ENCODE measurements at regions not wholly inside any gene's neighbourhood (a gene's known extent, or its start where the extent isn't known, plus 50 kb on each side); places are given as distances from the start of the nearest gene placed in this dataset.

DNA sequence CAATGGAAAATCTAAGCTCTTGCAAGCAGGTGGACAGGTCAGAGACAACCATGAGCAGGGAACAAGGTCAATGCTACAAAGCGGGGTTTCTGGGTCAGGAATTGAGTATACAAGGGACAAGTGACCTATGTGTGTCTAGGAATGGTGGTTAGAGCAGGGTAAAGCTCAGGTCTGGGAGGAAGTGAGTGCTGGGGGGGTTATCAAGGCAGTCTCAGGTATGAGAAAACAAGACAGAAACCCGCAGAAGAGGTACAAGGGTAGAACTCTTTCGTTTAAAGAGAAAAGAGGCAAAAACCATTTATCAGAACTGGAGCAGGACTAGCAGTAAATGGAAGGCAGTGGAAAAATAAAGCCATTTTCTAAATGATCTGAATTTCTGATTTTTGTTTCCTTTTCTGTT is 298.4 kb downstream of the ALDH8A1 start:
- TF ChIP-seq, protein P1, sequence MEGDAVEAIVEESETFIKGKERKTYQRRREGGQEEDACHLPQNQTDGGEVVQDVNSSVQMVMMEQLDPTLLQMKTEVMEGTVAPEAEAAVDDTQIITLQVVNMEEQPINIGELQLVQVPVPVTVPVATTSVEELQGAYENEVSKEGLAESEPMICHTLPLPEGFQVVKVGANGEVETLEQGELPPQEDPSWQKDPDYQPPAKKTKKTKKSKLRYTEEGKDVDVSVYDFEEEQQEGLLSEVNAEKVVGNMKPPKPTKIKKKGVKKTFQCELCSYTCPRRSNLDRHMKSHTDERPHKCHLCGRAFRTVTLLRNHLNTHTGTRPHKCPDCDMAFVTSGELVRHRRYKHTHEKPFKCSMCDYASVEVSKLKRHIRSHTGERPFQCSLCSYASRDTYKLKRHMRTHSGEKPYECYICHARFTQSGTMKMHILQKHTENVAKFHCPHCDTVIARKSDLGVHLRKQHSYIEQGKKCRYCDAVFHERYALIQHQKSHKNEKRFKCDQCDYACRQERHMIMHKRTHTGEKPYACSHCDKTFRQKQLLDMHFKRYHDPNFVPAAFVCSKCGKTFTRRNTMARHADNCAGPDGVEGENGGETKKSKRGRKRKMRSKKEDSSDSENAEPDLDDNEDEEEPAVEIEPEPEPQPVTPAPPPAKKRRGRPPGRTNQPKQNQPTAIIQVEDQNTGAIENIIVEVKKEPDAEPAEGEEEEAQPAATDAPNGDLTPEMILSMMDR (IDR thresholded peaks at IDR 0.05) = no peak
- TF ChIP-seq POLR2A (IDR thresholded peaks at IDR 0.05; ENCODE audit: low read depth) (no peak), POLR2AphosphoS5 (IDR thresholded peaks at IDR 0.05) (no peak)

Data from esophagus muscularis mucosa (tissue), 3 donors.